ENCODE measurements at regions not wholly inside any gene's neighbourhood (a gene's known extent, or its start where the extent isn't known, plus 50 kb on each side); places are given as distances from the start of the nearest gene placed in this dataset.

DNA sequence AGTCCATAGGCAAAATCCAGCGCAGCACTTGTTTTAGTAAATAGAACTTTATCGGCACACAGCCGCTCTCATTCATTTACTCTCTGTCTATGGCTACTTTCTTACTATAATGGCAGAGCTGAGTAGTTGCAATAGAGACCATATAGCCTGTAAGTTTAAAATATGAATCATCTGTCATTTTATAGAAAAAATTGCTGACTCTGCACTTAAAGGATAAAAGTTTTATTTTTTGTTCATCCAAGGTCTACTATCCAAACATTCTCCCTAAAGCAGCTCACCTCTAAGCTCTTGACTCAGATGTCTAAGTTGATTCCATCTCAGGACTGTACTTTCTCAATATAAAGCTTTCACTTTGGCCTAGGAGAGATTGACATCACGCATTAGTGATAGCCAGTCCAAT, 825.7 kb downstream of the OLFM4 start:
- TF ChIP-seq, protein P1, sequence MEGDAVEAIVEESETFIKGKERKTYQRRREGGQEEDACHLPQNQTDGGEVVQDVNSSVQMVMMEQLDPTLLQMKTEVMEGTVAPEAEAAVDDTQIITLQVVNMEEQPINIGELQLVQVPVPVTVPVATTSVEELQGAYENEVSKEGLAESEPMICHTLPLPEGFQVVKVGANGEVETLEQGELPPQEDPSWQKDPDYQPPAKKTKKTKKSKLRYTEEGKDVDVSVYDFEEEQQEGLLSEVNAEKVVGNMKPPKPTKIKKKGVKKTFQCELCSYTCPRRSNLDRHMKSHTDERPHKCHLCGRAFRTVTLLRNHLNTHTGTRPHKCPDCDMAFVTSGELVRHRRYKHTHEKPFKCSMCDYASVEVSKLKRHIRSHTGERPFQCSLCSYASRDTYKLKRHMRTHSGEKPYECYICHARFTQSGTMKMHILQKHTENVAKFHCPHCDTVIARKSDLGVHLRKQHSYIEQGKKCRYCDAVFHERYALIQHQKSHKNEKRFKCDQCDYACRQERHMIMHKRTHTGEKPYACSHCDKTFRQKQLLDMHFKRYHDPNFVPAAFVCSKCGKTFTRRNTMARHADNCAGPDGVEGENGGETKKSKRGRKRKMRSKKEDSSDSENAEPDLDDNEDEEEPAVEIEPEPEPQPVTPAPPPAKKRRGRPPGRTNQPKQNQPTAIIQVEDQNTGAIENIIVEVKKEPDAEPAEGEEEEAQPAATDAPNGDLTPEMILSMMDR (conservative IDR thresholded peaks at IDR 0.05; ENCODE audit: low read depth, low read length) = no peak
- H3K4me3 ChIP-seq (ENCODE audit: low read length) = no peak overlapping the region
- no peak for DNase-seq (ENCODE audit: low read depth)

DNA sequence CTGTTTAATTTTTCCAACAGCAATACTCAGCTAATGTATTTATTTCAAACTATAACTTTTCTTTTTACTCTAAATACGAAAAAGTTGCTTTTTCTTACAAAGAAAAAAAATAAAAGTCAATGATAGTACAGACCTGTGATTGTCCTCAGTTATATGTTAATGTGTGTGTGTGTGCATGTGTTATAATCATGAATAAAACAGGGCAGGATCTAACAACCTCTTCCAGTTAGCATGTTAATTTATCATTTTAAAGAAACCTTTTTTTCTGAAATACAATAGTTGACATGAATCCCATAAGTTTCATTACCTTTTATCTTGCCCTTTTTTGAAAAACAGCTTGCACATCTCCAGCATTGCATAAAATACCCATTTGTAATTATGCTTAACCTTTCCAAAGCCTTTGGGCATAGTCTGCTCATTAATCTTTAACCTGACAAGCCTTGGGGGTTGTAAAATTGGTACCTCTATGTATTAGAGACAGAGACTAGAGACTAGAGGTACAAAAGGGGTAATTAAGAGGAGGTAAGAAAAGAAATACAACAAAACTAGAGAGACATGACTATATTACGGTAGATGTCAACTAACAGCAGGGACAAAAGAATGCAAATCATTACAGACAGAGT, 828.1 kb downstream of the OLFM4 start:
- no peak overlapping the region for H3K4me3 ChIP-seq (ENCODE audit: low read length)
- TF ChIP-seq, protein P1 (conservative IDR thresholded peaks at IDR 0.05; ENCODE audit: low read depth, low read length) = no peak
- no peak for DNase-seq (ENCODE audit: low read depth)

DNA sequence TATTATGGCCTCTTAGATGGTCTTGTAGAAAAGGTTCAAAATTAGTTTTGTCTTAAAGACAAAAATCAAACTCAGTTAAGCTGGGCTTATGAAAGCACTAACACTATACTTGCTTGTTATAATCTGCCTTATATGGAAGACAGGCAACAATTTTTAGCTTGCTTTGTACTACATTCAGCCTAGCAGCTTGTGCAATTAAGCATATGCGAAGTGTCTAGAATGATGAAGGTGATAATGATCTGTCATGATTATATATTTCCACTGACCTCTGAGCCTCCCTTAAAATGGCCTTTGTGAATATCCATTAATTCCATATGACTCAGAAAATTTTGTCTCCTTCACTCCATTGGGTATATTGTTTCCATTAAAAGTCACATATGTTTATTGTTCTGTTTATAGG, 834.9 kb downstream of the OLFM4 start:
- H3K4me3 ChIP-seq (ENCODE audit: low read length) = no peak overlapping the region
- TF ChIP-seq, protein P1 (conservative IDR thresholded peaks at IDR 0.05; ENCODE audit: low read depth, low read length) = no peak
- DNase-seq (ENCODE audit: low read depth) = no peak

DNA sequence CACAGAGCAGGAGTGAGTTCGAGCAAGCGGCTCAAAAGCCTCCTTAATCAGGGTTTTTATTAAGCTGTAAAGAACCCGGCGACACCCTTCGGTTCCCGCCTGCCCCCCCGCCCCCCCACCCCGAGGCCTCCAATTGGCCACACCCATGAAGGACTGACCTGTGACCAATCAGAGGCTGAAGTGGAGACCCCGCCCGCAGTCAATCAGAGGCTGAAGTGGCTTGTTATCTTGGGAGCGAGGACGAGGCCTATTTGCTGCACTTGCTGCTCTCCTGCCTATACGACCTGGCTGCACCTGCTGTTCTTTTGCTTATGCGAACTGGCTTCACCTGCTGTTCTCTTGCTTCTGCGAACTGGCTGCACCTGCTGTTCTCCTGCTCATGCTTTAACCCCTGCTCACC, 844.9 kb downstream of the OLFM4 start:
- TF ChIP-seq, protein P1 (conservative IDR thresholded peaks at IDR 0.05; ENCODE audit: low read depth, low read length) = no peak
- no peak for DNase-seq (ENCODE audit: low read depth)

DNA sequence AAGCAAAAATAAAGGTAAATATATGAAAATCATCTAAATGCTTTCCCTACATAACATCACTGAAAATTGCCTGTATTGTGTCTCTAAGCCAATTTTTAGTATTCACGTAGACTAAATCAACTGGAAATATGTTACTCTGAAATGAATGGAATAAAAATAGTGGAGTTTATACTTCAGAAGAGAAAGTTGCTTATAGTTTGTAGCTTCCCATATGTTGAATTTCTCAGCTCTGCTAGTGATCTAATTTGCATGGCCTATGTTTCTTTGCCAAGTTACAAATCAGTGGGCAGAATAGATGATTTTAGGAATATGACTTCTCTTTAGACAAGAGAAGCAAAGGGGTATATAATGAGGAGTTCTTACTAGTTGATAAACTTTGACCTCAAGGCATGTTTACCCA, 850.2 kb downstream of the OLFM4 start:
- DNase-seq (ENCODE audit: low read depth) = no peak
- H3K4me3 ChIP-seq (ENCODE audit: low read length) = no peak overlapping the region
- TF ChIP-seq, protein P1 (conservative IDR thresholded peaks at IDR 0.05; ENCODE audit: low read depth, low read length) = no peak

More for the DNA sequence above, 844.9 kb downstream of the OLFM4 start:
- no peak overlapping the region for H3K4me3 ChIP-seq (ENCODE audit: low read length)

DNA sequence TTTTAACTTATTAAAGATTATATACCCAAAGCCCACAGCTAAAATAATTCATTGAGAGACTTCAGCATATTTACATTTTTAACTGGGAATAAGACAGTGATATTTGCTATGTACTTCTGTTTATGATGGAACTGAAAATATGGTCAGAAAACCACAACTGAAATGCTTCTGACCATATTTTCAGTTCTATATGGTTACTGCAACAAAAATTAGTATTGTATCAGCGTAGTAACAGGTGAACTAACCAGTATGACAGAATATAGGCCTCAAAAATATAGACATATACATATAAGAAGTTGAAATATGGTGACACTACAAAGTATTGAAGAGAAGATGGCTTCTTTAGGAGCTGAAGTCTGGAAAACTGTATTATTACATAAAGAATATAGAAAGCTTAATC, 857.4 kb downstream of the OLFM4 start:
- no peak overlapping the region for H3K4me3 ChIP-seq (ENCODE audit: low read length)
- TF ChIP-seq, protein P1 (conservative IDR thresholded peaks at IDR 0.05; ENCODE audit: low read depth, low read length) = no peak
- no peak for DNase-seq (ENCODE audit: low read depth)

DNA sequence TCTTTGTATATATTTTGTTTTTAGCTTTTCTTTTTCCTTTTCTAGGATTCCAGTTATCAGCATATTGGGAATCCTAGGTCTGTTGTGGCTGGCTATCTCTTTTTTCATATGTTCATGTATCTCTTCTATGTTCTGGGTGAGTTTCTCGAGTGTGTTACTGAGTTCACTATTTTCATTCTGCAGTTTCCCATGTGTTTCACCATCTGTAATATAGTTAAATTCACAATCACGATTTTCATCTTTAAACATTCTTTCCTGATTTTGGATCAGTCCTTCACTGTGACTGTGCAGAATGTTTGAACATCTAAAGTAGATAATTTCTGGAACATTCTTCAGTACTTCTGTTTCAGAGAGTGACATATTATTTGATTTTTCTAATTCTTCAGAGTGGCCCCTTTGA, 862.1 kb downstream of the OLFM4 start:
- TF ChIP-seq, protein P1 (conservative IDR thresholded peaks at IDR 0.05; ENCODE audit: low read depth, low read length) = no peak
- DNase-seq (ENCODE audit: low read depth) = no peak
- H3K4me3 ChIP-seq (ENCODE audit: low read length) = no peak overlapping the region

All from retinal pigment epithelial cell (primary cell).